Astrocyte (in vitro differentiated cells and primary cell): ENCODE measurements at regions not wholly inside any gene's neighbourhood (a gene's known extent, or its start where the extent isn't known, plus 50 kb on each side); places are given as distances from the start of the nearest gene placed in this dataset.

Experiments
- EZH2 ChIP-seq: IDR thresholded peaks from 2 replicates; pipeline ENCODE4 v1.6.1; 2012; ENCODE audit warnings: mild to moderate bottlenecking, low read length, inconsistent platforms; ENCODE audit not compliant: insufficient read depth
- TF ChIP-seq, protein P1 (sequence below): IDR thresholded peaks from 2 replicates; pipeline ENCODE4 v1.5.1; 2011; ENCODE audit warnings: low read depth, mild to moderate bottlenecking, inconsistent platforms, low read length, moderate library complexity; ENCODE audit not compliant: insufficient read depth

DNA sequence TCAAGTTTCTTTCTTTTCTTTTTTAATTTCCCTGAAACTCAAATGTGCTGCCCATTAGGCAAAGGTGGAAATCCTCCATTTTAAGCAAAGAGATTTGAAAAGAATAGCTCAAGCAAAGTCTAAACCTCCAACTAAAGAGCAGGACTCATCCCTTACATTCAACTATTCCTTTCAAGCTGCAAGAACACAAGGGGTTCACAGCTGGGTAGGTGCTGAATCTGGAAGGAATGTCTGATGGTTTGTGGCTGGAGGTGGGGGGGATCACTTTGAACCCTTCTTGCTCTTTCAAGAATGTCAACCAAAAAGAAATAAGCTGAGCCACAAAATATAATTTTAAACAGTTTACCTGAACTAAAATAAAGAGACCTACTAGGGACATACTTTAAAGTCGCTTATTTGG is 375.7 kb upstream of the CDH10 start:
- TF ChIP-seq, protein P1, sequence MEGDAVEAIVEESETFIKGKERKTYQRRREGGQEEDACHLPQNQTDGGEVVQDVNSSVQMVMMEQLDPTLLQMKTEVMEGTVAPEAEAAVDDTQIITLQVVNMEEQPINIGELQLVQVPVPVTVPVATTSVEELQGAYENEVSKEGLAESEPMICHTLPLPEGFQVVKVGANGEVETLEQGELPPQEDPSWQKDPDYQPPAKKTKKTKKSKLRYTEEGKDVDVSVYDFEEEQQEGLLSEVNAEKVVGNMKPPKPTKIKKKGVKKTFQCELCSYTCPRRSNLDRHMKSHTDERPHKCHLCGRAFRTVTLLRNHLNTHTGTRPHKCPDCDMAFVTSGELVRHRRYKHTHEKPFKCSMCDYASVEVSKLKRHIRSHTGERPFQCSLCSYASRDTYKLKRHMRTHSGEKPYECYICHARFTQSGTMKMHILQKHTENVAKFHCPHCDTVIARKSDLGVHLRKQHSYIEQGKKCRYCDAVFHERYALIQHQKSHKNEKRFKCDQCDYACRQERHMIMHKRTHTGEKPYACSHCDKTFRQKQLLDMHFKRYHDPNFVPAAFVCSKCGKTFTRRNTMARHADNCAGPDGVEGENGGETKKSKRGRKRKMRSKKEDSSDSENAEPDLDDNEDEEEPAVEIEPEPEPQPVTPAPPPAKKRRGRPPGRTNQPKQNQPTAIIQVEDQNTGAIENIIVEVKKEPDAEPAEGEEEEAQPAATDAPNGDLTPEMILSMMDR: no peak
- TF ChIP-seq EZH2: no peak
